ENCODE measurements at regions not wholly inside any gene's neighbourhood (a gene's known extent, or its start where the extent isn't known, plus 50 kb on each side); places are given as distances from the start of the nearest gene placed in this dataset.

- Mint-ChIP-seq H3K27me3 (ENCODE audit: insufficient read depth, low read depth, poor library complexity) (no peaks in the 10 kb centered on the region), H3K4me3 (no peak overlapping the region), H3K27ac (peak overlapping the region; percentile 49; the same call in 1 of the 2 replicates), H3K36me3 (ENCODE audit: low read depth) (no peaks in the 10 kb centered on the region), H3K9me3 (no peaks in the 10 kb centered on the region; the same call in 2 of the 3 replicates), H3K4me1 (peaks cover 8% of the 10 kb centered on the region; the same call in 2 of the 3 replicates)
- Histone ChIP-seq H3K27me3 (ENCODE audit: insufficient read depth) (no peaks in the 10 kb centered on the region), H4K20me1 (replicated peaks; ENCODE audit: insufficient read depth) (no peaks in the 10 kb centered on the region), H3K4me1 (ENCODE audit: insufficient read depth) (no peaks in the 10 kb centered on the region), H3K9me2 (ENCODE audit: insufficient read depth) (peaks cover 5% of the 10 kb centered on the region; the same call in 1 of the 2 replicates), H3K4me3 (no peak overlapping the region), H3K27ac (ENCODE audit: low read depth) (no peak overlapping the region), H3K36me3 (ENCODE audit: insufficient read depth) (no peaks in the 10 kb centered on the region), H3F3A (replicated peaks; ENCODE audit: low read depth) (no peaks in the 10 kb centered on the region), H2AFZ (peak overlapping the region; percentile 75), H3K4me2 (no peak overlapping the region), H3K79me2 (replicated peaks; ENCODE audit: insufficient read depth) (no peaks in the 10 kb centered on the region)
- TF ChIP-seq STAT1 (IDR thresholded peaks at IDR 0.05; ENCODE audit: unreplicated experiment), result no peak
- no peak for TF ChIP-seq EZH2phosphoT487 (IDR thresholded peaks at IDR 0.05; ENCODE audit: unreplicated experiment)
- no peak for TF ChIP-seq REST (IDR thresholded peaks at IDR 0.05; ENCODE audit: unreplicated experiment)
- no peak for TF ChIP-seq EZH2 (IDR thresholded peaks at IDR 0.05; ENCODE audit: low read depth, unreplicated experiment)
- peak in 1 of 2 experiments; percentile 30; a peak in 2 of 4 replicates for TF ChIP-seq CTCF (conservative IDR thresholded peaks at IDR 0.05; ENCODE audit: low read depth in 2 of 2)
- TF ChIP-seq POLR2AphosphoS5 (IDR thresholded peaks at IDR 0.05; ENCODE audit: low read depth), result no peak
- ATAC-seq, result peak; percentile 59; the same call in 2 of the 3 replicates
- DNase-seq (ENCODE audit: low spot score), result peak; percentile 30
These were observed 54.5 kb upstream of the TAF11L2 start for GRCh38 chr5:17443333-17444130.

DNA sequence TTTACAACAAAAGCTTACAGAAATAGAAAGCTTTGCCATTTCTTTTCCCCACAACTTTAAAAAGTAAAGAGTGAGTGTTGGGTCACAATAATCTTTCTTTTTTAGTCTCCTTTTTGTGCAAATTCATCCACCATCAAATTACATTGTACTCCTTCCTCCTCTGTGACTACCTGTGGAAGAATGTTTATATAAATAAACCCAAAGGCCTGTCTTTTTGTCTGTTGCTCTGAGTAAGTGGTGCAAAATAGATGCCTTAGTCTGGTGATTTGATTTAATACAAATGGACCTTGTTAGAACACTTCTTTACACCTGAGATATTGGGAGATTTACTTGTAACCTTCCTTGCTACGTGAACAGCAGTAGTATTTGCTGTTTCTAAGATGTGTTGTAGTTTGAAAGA lies 53.5 kb upstream of the TAF11L2 start:
- DNase-seq (ENCODE audit: low spot score) (no peak), ATAC-seq (no peak)
- no peak overlapping the region for H3K27ac Mint-ChIP-seq
- Histone ChIP-seq H3K27me3 (ENCODE audit: insufficient read depth) (no peaks in the 10 kb centered on the region), H3K79me2 (replicated peaks; ENCODE audit: insufficient read depth) (no peaks in the 10 kb centered on the region), H2AFZ (no peak overlapping the region), H3F3A (replicated peaks; ENCODE audit: low read depth) (no peaks in the 10 kb centered on the region), H3K4me3 (no peak overlapping the region), H3K4me2 (no peak overlapping the region), H4K20me1 (replicated peaks; ENCODE audit: insufficient read depth) (no peaks in the 10 kb centered on the region), H3K27ac (ENCODE audit: low read depth) (no peak overlapping the region), H3K9me2 (ENCODE audit: insufficient read depth) (peaks cover 11% of the 10 kb centered on the region), H3K4me1 (ENCODE audit: insufficient read depth) (no peaks in the 10 kb centered on the region), H3K36me3 (ENCODE audit: insufficient read depth) (no peaks in the 10 kb centered on the region)
- no peak overlapping the region for H3K4me3 Mint-ChIP-seq
- peaks cover 8% of the 10 kb centered on the region; the same call in 2 of the 3 replicates for H3K4me1 Mint-ChIP-seq
- TF ChIP-seq ZNF331 (CRISPR knock-in tag; IDR thresholded peaks at IDR 0.05; ENCODE audit: low read depth) (no peak), REST (IDR thresholded peaks at IDR 0.05; ENCODE audit: unreplicated experiment) (no peak)
- no peaks in the 10 kb centered on the region for H3K36me3 Mint-ChIP-seq (ENCODE audit: low read depth)
- H3K27me3 Mint-ChIP-seq (ENCODE audit: insufficient read depth, low read depth, poor library complexity), result peaks cover 1% of the 10 kb centered on the region
- no peaks in the 10 kb centered on the region; the same call in 2 of the 3 replicates for H3K9me3 Mint-ChIP-seq

All from GM23338 (cell line).